ENCODE measurements at regions not wholly inside any gene's neighbourhood (a gene's known extent, or its start where the extent isn't known, plus 50 kb on each side); places are given as distances from the start of the nearest gene placed in this dataset.

- no peak overlapping the region for H3K27ac ChIP-seq
- TF ChIP-seq, protein P1, sequence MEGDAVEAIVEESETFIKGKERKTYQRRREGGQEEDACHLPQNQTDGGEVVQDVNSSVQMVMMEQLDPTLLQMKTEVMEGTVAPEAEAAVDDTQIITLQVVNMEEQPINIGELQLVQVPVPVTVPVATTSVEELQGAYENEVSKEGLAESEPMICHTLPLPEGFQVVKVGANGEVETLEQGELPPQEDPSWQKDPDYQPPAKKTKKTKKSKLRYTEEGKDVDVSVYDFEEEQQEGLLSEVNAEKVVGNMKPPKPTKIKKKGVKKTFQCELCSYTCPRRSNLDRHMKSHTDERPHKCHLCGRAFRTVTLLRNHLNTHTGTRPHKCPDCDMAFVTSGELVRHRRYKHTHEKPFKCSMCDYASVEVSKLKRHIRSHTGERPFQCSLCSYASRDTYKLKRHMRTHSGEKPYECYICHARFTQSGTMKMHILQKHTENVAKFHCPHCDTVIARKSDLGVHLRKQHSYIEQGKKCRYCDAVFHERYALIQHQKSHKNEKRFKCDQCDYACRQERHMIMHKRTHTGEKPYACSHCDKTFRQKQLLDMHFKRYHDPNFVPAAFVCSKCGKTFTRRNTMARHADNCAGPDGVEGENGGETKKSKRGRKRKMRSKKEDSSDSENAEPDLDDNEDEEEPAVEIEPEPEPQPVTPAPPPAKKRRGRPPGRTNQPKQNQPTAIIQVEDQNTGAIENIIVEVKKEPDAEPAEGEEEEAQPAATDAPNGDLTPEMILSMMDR (conservative IDR thresholded peaks at IDR 0.05): no peak
- no peak for TF ChIP-seq ZFX (IDR thresholded peaks at IDR 0.05)
These were observed 50.0 kb upstream of the PAPOLG start for GRCh38 chr2:60706021-60706420.
